NCI-H146 treated with DMSO at 0.1 percent for 48 hours (cell line): ENCODE measurements at regions not wholly inside any gene's neighbourhood (a gene's known extent, or its start where the extent isn't known, plus 50 kb on each side); places are given as distances from the start of the nearest gene placed in this dataset.
"Not testable (repeated sequence)": the region's sequence is repeated elsewhere in the genome, so short reads cannot be mapped to it uniquely, and the experiment has no call there.

Experiments
- DNase-seq: peaks from one replicate; lab custom pipeline; 2025; ENCODE audit not compliant: unreplicated experiment; lab: John Stamatoyannopoulos, UW

- no peak for DNase-seq
These were observed 58.0 kb downstream of the CGGBP1 start for GRCh38 chr3:88000853-88001252.

- no peak for DNase-seq
These were observed 60.8 kb downstream of the CGGBP1 start for GRCh38 chr3:87997966-87998365.

- no peak for DNase-seq
These were observed 61.5 kb downstream of the CGGBP1 start for GRCh38 chr3:87997298-87997697.

GRCh38 chr3:87996882-87997281, 61.9 kb downstream of the CGGBP1 start:
- DNase-seq = no peak

GRCh38 chr3:87993566-87993965, 65.2 kb downstream of the CGGBP1 start:
- DNase-seq = no peak

GRCh38 chr3:87987952-87988351, 70.9 kb downstream of the CGGBP1 start:
- no peak for DNase-seq

GRCh38 chr3:87982421-87982820, 76.4 kb downstream of the CGGBP1 start:
- DNase-seq = no peak

- DNase-seq = no peak
These were observed 79.3 kb downstream of the CGGBP1 start for GRCh38 chr3:87979527-87979926.

- no peak for DNase-seq
These were observed 81.0 kb downstream of the CGGBP1 start for GRCh38 chr3:87977765-87978164.

- DNase-seq = no peak
These were observed 83.1 kb downstream of the CGGBP1 start for GRCh38 chr3:87975716-87976115.

GRCh38 chr3:87973906-87974305, 84.9 kb downstream of the CGGBP1 start:
- no peak for DNase-seq

- DNase-seq = no peak
These were observed 89.2 kb downstream of the CGGBP1 start for GRCh38 chr3:87969620-87970019.

- no peak for DNase-seq
These were observed 90.1 kb downstream of the CGGBP1 start for GRCh38 chr3:87968668-87969067.

- no peak for DNase-seq
These were observed 100.5 kb downstream of the CGGBP1 start for GRCh38 chr3:87958289-87958688.

- no peak for DNase-seq
These were observed 101.2 kb downstream of the CGGBP1 start for GRCh38 chr3:87957575-87957974.

- DNase-seq = no peak
These were observed 109.0 kb downstream of the CGGBP1 start for GRCh38 chr3:87949879-87950208.

GRCh38 chr3:87949189-87949878, 109.5 kb downstream of the CGGBP1 start:
- DNase-seq = no peak

- DNase-seq = peak; percentile 15
These were observed 112.8 kb downstream of the CGGBP1 start for GRCh38 chr3:87946007-87946406.

- not testable (repeated sequence) for DNase-seq
These were observed 116.5 kb downstream of the CGGBP1 start for GRCh38 chr3:87942256-87942655.

- DNase-seq = no peak
These were observed 134.3 kb downstream of the CGGBP1 start for GRCh38 chr3:87924485-87924884.

GRCh38 chr3:87920549-87920948, 138.3 kb downstream of the CGGBP1 start:
- DNase-seq = no peak

- no peak for DNase-seq
These were observed 157.7 kb downstream of the CGGBP1 start for GRCh38 chr3:87901141-87901540.

GRCh38 chr3:87900061-87900460, 158.7 kb downstream of the CGGBP1 start:
- DNase-seq = no peak
